Sigmoid colon (tissue), 4 donors: ENCODE measurements at regions not wholly inside any gene's neighbourhood (a gene's known extent, or its start where the extent isn't known, plus 50 kb on each side); places are given as distances from the start of the nearest gene placed in this dataset.

Experiments used
- CTCF ChIP-seq, 4 experiments: fragments of 450-650 bp in 3 of 4; fragments of 200-600 bp in 1 of 4; IDR thresholded peaks; one replicate each; pipeline ENCODE4 v1.5.1; 2016 to 2019; ENCODE audit warnings: antibody characterized with exemption in 4 of 4, mild to moderate bottlenecking in 3 of 4, moderate library complexity in 2 of 4
- EP300 ChIP-seq, 4 donors: sonication (generic); formaldehyde crosslinking; IDR thresholded peaks; one replicate each; pipeline ENCODE4 v1.6.1; 2017; ENCODE audit warnings: antibody characterized with exemption in 4 of 4
- POLR2A ChIP-seq, 2 donors: fragments of 450-650 bp; IDR thresholded peaks; one replicate each; pipeline ENCODE4 v1.6.1; 2016; ENCODE audit warnings: antibody characterized with exemption in 2 of 2, mild to moderate bottlenecking in 2 of 2, moderate library complexity in 2 of 2

GRCh38 chrX:26927419-26927818 is 535.7 kb downstream of the PPP4R3C start:
- TF ChIP-seq CTCF (IDR thresholded peaks at IDR 0.05) = no peak
- no peak for TF ChIP-seq POLR2A (IDR thresholded peaks at IDR 0.05)
- no peak for TF ChIP-seq EP300 (IDR thresholded peaks at IDR 0.05)
